PC-9 (cell line): ENCODE measurements at regions not wholly inside any gene's neighbourhood (a gene's known extent, or its start where the extent isn't known, plus 50 kb on each side); places are given as distances from the start of the nearest gene placed in this dataset.

ENCODE experiments used
- EZH2 ChIP-seq: fragments of 200-600 bp; sonication (generic); IDR thresholded peaks from 2 replicates; pipeline ENCODE4 v1.8.0; 2017; ENCODE audit warnings: antibody characterized with exemption, low read depth
- TF ChIP-seq, protein P1 (sequence below): fragments of 200-600 bp; sonication (generic); conservative IDR thresholded peaks from 2 replicates; pipeline ENCODE4 v1.6.1; 2017; ENCODE audit warnings: mixed run types, antibody characterized with exemption, mild to moderate bottlenecking, moderate library complexity

- TF ChIP-seq, protein P1, sequence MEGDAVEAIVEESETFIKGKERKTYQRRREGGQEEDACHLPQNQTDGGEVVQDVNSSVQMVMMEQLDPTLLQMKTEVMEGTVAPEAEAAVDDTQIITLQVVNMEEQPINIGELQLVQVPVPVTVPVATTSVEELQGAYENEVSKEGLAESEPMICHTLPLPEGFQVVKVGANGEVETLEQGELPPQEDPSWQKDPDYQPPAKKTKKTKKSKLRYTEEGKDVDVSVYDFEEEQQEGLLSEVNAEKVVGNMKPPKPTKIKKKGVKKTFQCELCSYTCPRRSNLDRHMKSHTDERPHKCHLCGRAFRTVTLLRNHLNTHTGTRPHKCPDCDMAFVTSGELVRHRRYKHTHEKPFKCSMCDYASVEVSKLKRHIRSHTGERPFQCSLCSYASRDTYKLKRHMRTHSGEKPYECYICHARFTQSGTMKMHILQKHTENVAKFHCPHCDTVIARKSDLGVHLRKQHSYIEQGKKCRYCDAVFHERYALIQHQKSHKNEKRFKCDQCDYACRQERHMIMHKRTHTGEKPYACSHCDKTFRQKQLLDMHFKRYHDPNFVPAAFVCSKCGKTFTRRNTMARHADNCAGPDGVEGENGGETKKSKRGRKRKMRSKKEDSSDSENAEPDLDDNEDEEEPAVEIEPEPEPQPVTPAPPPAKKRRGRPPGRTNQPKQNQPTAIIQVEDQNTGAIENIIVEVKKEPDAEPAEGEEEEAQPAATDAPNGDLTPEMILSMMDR = no peak
- no peak for TF ChIP-seq EZH2
Measured at GRCh38 chr4:137967480-137968190, 274.5 kb downstream of the SLC7A11 start.
